ENCODE measurements at regions not wholly inside any gene's neighbourhood (a gene's known extent, or its start where the extent isn't known, plus 50 kb on each side); places are given as distances from the start of the nearest gene placed in this dataset.
A peak's percentile ranks its signal among the peaks of the same experiment; 100 is the strongest.
"Not testable (repeated sequence)": the region's sequence is repeated elsewhere in the genome, so short reads cannot be mapped to it uniquely, and the experiment has no call there.

DNA sequence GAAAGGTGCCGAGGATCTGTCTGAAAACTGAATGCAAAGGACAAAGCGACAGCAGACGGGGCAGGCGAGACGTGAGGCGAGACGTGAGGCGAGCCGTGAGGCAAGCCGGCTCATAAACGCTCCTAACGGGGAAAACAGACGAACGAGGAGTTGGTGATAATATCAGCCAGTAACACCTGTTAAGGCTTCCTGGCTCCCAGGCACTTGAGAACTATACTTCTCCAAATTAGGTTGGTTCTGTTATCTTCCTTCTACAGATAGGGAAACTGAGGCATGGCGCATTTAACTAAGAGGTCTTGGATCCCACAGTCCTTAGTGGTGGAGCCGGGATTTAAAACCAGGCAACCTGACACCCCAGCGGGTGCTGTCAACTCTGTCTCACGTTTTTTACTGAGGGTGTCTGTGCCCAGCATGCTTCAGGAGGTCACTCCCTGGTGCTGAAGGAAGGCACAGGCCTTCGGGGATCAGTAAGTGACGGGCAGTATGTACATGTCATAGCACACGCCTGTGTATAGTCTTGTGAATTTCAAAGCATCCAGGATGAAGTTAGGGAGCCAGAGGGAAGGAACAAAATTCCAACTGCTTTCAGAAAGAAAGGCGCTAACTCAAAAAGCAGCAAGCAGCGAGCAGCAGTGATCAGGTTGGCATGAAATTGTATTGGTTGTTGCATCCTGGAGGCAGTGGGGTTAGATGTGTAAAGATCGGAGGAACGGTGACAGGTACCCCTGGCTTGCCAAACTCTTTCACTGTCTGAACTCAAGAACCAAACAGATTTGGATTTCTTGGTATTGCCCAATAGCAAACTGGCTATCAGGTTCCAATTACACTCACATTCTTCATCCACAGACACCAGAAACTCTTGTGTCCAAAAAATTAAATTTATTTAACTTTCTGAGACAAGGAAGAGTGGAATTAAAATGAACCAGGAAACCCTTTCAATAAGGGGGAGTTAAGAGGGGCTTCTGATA lies 318.7 kb downstream of the THBS2 start:
- no peak for DNase-seq

DNA sequence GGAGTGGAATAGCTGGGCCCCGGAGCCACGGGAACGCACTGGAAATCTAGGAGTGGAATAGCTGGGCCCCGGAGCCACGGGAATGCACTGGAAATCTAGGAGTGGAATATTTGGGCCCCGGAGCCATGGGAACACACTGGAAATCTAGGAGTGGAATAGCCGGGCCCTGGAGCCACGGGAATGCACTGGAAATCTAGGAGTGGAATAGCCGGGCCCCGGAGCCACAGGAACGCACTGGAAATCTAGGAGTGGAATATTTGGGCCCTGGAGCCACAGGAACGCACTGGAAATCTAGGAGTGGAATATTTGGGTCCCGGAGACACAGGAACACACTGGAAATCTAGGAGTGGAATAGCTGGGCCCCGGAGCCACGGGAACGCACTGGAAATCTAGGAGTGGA lies 321.5 kb downstream of the THBS2 start:
- not testable (repeated sequence) for DNase-seq

DNA sequence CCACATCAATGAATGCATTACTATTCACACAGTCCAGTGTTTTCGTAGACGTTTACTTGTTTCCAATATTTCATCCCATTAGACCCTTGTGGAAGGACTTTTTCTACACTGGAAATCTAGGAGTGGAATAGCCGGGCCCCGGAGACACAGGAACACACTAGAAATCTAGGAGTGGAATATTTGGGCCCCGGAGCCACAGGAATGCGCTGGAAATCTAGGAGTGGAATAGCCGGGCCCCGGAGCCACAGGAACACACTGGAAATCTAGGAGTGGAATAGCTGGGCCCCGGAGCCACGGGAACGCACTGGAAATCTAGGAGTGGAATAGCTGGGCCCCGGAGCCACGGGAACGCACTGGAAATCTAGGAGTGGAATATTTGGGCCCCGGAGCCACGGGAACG lies 322.6 kb downstream of the THBS2 start:
- DNase-seq: not testable (repeated sequence)

DNA sequence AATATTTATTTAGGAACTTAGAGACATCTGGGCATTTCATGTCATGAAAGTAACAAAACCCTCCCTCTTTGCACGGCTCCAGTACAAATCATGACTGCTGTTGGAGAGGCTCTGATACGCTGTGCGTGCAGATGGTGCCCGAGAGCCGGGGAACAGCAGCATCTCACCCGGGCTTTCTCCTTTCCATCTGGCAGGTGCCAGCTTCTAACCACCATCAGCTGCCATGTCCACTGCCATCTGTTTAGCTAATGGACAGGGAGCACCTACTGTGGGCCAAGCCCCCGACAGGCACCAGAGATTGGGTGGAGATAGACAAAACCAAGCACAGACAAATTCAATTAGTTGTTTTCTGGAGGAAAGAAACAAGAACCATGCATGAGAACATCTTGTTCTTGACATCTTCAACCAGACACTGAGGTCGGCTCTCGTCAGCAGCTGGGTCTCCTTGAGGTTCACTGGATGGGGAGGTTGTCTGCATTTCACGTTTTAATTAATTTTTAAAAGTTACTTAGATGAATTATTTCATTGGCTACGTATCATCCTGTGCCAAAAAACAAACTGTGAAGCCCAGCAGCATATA lies 323.7 kb downstream of the THBS2 start:
- DNase-seq: no peak

DNA sequence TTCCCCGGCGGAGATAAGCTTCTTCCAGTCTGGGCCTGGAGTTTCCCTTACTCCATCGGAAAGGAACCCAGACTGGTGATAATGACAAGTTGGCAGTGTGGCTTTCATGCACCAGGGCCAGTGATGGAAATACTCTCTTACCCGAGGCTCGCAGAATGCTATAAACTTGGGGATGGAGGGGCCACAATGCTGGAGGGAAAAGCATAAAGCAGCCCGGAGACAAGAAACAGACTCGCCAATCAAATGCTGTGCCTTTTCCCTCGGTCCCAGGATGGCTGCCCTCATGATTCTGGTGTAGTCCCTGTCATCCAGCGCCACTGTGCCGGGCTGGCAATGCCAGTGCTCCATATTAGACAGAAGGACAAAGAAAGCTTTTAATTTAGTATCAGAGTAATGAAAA lies 325.6 kb downstream of the THBS2 start:
- DNase-seq: no peak

DNA sequence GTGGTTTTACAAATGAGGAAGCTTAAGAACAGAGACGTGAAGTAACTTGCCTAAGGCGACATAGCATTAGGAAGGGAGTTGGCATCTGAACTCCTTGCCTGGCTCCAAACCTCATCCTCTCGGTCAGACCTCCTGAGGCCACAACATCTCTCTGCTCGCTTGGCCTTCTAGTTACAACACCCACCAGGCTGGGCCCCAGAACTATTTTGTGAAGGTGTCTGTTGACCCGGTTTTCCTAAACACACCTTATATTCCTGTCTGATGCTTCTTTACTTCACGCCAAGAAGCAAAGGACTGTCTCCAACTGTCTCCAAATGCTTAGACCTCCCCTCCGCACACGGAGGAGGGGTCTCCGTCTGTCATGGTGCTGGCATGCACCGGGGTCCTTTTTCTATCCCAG lies 326.6 kb downstream of the THBS2 start:
- DNase-seq: no peak

DNA sequence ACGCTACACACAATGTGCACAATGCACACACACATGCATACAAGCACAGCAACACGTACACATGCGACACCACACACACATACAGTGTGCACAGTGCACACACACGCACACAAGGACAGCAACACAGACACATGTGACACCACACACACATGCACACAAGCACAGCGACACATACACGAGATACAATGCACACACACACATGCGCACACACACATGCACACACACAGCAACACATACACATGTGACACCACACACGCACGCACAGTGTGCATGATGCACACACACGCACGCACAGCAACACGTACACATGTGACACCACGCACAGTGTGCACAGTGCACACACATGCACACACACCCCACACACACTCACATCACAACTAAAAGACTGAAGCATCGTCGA lies 327.3 kb downstream of the THBS2 start:
- no peak for DNase-seq

DNA sequence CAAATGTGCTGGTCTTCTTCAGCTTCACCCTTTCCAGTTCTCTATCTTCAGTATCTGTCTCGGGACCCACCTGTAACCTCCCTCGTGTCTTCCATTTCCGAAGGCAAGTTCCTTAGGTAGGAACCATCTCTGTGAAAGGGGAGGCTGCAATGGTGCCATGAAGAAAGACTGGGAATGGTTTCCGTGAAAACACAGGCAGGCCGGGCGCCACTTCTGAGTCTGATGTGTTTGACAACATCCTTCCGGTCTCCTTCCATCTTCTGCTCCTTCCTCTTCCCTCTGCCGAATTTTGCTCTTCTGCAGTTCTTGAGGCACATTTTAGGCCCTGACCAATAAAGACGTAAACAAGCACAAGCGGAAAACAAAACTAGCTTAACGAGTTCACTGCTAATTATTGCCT lies 328.0 kb downstream of the THBS2 start:
- no peak for DNase-seq

DNA sequence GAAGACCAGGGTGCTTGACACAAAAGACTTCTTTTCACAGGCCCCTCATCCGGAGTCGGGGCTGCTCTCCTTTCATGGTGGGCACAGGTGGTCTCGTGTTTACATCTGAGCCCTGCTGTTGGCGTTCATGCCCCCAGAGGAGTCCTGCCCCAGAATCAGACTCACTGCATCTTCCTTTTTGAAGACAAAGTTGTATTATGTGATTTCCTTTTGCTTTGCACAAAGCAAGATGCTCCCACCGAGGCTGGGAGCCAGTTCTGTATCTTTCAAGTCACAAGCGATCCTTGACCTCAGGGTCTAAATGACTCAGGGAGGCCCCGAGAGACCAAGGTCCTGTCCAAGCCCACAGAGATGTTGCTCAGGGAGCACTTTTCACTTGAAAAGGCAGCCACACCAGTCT lies 330.5 kb downstream of the THBS2 start:
- no peak for DNase-seq

DNA sequence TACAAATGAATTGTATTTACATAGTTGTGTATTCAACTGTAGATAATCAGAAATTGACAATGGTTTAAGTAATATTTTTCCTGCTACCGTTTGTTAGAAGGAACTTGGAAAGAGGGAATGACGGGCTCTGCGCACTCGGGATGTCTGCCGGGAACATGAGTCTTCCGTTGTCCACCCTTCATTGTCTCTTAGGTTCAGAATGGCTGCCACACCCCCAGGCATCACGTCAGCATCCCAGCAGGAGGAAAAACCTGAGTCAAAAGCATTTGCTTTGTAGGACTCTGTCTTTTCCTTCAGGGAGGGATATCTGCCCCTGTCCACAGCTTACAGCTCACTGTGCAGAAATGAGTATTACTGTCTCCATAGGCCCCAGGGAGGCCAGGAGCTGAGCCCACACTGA lies 331.2 kb downstream of the THBS2 start:
- DNase-seq: no peak

DNA sequence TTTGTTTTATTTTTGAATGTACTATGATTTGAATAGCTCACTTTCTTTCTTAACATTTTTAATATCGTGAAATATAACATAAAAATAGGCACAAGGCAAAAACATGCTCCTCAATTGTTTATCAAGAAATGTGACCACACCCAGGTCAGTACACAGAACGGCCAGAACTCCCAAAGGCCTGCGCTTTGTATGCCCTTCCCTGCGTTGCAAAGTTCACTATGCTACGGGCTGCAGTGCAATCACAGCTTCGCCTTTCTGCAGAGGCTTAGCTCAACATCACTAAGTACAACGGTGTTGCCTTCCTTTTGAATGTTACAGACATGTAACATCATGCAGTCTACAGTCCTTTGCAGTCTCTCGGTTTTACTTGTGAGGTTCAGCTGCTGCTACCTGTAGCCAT lies 333.4 kb downstream of the THBS2 start:
- DNase-seq: no peak

DNA sequence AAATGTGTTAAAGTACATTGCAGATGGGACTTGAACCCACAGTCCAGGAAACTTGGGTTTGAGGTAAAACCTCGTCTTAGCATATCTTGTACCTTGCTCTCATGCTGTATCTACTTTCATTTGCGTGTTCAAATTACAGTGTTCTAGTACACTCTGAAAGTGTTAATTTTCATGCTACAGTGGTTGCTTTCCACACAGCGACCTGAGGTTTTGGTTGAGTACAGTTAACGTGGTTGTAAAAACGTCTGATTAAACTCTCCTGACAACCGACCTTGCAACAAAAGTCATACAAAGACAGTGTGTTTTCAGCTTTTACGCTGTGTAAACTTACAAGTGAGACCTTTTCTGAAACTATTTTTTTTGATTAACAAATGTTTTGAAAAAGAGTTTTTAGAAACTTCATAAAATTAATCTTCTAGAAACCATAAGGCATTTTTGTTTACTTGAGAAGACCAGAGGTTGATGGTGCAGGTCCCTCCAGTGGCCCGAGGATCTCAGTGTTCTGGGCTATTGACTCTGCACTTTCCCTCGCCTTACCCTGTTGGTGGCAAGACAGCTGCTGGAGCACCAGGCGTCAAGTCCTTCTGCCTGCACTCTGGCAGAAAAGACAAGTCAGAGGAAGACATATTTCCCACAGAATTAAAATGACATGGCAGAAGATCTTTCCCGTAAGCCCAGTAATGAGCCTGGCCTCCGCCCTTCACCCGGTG lies 334.0 kb downstream of the THBS2 start:
- DNase-seq: no peak

DNA sequence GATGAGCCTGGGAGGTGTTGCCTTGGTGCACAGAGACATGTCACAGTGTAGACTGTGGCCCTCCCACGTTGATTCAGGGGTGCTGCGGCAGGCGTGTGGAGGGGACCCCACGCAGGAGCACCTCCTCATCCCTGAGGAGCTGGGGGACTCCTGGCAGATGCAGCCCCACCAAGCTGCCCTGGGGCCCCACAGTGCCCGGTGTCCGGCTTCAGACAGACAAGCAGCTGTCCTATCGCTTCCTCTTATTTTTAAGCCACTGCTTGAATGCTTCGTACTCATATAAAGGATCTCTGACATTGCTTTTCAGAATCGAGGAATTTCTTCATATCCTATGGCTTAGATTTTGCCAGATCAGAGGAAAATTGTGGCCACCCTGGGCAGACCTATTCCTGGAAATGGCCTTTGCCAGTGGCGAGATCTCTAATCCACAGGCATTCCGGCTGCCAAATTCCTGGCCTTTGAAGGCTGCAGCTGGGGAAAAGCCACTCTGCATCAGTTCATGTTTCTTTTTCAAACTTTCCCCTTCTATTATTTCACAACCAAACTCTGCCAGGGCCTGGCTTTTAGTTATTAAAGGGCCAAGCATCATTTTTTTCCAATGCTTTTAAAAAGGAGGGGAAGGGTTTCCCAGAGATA lies 337.0 kb downstream of the THBS2 start:
- DNase-seq: peak; percentile 41

DNA sequence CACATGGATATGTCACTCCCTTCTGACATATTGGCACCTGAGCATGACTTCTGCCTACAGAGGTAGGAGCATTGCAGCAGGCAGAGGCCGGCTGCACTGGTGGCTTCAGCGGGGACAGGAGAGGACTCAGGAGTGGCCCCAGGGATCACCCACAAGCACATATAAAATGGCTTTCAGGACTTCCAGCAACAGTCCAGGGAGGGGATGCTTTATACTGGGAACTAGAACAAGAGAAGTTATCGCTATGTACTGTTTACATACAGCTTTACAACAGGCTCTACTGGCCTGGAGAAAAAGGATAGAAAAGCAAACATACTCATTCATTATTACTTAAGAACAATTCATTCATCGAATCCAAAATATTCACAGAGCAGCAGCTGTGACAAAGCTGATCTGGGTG lies 337.8 kb downstream of the THBS2 start:
- no peak for DNase-seq

DNA sequence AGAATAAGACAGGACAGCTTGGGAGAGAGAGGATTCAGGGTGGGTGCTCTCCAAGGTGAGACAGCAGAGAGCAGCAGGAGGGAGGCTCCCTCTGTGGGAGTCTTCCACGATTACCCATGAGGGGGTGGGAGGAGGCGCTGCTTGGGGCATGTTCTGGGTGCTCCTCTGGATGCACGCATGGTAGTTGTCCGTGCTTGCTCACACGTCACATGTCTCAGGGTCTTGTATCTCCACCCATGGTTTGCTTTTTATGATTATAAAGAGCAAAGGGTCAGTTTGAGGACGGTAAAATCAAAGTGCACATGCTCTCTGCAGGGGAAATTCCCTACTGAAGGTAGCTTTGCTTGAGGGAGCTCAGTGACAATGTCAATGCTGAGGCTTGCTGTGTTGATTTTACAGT lies 338.4 kb downstream of the THBS2 start:
- no peak for DNase-seq

DNA sequence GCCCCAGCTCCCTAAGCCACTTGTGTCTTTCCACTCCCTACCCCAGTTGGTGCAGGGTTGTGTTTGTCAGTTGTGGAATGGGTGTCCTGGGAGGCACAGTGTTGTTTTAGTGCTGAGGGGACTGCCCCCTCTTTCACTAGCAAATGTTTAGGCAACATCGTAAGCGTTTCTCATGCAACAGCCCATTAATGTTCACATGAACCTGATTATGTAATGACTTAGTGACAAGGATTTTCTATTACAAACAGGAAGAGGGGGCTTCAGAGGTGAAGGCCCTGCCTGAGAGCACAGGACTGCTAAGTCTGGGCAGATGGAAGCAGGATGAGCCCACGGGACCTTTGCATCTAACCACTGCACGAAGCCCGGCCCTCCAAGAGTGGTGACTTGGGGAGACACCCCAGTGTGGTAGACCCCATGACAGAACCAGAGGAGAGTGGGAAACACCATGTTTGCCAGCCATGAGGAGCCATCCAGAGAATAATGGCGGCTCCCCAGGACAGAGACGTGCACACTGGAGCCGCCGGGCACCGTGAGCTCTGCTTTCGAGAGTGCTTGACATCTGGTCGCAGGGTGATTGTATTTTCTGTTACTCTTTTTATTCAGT lies 339.7 kb downstream of the THBS2 start:
- DNase-seq: no peak

DNA sequence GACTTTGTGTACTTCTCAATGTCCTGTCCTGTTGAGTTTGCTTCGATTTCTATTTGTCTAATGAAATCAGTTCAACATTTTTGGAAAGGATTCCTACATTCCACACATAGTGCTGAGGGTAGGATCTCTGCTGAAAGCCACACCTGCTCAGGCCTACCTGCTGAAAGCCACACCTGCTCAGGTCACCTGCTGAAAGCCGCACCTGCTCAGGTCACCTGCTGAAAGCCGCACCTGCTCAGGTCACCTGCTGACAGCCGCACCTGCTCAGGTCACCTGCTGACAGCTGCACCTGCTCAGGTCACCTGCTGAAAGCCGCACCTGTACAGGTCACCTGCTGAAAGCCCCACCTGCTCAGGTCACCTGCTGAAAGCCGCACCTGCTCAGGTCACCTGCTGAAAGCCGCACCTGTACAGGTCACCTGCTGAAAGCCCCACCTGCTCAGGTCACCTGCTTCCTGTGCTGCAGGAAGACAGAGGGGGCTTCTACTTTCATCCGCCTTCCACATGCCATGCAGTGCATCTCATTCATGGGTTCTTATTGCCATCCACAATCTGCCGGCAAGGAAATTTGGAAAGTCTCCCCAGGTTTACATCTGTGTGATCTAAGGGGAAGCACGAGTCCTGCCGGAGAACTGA lies 340.3 kb downstream of the THBS2 start:
- not testable (repeated sequence) for DNase-seq

DNA sequence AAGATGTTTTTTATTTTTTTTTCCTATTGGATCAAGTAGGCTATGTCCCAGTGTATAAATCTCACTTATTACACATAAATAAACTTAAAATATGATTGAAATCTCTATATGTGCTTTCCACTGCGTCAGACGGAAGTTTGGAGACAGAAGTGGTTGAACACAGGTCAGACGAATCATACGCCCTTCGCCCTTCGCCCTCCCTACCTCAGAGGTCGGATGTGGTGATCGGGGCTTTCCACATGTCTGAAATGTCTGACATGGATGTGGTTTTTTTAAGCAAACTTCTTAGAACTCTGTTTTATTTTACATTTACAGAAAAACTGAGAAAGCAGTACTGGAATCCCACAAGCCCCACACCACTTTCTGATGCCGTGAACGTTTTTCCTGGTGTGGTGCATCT lies 344.4 kb downstream of the THBS2 start:
- no peak for DNase-seq

DNA sequence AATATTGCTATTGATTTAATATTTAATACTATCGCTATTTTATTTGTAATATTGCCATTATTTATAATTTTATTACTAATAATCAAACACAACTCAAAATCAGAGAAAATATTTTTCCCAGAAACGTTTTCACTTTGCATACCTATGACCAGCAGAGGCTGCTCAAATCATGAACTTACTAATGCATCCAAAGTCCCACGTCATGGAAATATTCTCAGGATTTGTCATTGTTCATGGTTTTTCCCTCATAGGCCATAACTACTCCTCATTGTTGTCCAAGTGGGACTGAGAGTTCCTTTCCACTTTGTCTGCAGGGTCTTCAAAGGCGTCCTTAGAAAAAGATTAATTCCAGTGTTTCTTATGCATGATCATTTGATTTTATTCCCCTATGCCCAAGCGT lies 344.8 kb downstream of the THBS2 start:
- DNase-seq: peak; percentile 79

DNA sequence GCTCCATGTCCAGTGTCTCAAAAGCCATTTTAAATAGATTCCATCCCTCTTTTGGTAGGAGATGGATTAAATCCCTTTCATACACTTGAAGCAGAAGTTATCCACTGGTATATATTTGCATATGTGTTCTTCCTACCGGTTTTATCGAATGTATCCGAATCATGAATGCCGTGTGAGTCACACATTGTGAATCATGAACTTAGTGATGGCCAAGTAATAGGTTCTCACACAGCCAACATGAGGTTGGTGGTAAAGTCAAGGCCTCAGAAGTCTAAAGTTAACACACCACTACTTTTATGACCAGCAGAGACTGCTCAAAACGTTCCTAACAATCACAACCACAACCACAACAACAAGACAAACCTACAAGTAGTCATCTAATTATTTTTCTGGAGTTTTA lies 345.5 kb downstream of the THBS2 start:
- peak; percentile 59 for DNase-seq

DNA sequence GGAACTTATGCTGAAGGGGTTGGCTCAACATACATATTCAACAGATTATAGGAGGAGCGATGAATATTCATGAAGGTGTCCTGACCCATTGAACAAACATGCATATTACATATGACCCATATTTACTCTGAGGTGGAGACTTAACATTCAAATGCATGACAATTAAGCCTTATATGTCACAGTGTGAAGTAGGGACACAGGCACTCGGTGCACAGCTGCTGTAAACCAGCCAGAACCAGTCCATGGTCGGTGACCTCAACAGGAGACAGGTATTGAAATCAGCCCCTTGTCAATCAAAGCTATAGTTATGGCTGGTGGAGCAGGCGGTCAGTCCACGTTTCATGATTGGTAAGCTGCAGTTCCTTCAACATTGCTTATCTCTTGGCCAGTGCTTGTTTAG lies 347.3 kb downstream of the THBS2 start:
- DNase-seq: no peak

DNA sequence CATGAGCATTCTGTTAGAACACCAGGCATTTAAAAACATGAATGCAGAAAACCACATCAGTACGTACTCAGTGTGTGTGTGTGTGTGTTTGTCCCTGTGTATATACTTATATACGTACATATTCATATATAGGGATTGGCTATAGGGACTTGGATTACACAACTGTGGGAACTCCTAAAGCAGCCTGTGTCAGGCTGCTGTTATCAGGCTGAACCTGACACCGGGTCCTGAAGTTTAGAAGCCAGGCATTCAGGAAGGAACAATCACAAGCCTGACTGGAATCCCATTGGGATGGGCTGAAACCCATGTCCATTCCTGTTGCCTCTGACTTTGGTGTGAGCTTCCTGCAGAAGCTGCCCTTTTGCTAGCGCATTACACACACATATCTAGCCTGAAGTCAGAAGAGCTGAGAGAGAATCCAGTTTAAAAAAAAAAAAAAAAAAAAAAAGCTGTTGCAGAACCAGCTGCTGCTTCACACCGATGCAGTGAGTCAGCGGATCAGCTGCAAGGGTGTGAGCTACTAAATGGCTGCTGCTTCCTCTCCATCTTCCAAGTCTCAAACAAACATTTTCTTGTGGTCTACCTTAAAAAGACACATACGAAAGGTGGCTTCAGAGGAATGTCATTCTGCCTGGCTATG lies 348.1 kb downstream of the THBS2 start:
- peak; percentile 9 for DNase-seq
